HCT116 (cell line): ENCODE measurements at regions not wholly inside any gene's neighbourhood (a gene's known extent, or its start where the extent isn't known, plus 50 kb on each side); places are given as distances from the start of the nearest gene placed in this dataset.

Experiments
- ATAC-seq: fragments of 200-7000 bp; cut with Tn5 transposase; 2 replicates; pipeline ENCODE4 v1.9.1; 2020; ENCODE audit warnings: mild to moderate bottlenecking, moderate library complexity
- BruUV-seq: library from RNA; stranded (reverse); fragments of 400-500 nt; replicated peaks from 2 replicates; lab custom pipeline; 2021; lab: Mats Ljungman, UMichigan
- CTCF ChIA-PET: fragments of 300-600 bp; sonication (Branson Sonifier 250); formaldehyde crosslinking; loops from one replicate; lab custom pipeline; 2021; ENCODE audit warnings: antibody characterized with exemption; lab: Charles Lee
- POLR2A ChIA-PET: fragments of 300-600, 350-600 bp; sonication (Branson Sonifier 250); formaldehyde crosslinking; loops from one replicate; lab custom pipeline; 2021; ENCODE audit warnings: antibody characterized with exemption; lab: Charles Lee
- RAD21 ChIA-PET, 2 experiments: fragments of 300-600 bp; sonication (Branson Sonifier 250); formaldehyde crosslinking; loops; one replicate each; lab custom pipeline; 2023; ENCODE audit warnings: low total read pairs in 2 of 2; ENCODE audit not compliant: uncharacterized antibody in 2 of 2, unreplicated experiment in 2 of 2, low non-redundant PET in 1 of 2; lab: Charles Lee
- DNase-seq: peaks from one replicate; pipeline ENCODE4 v3.0.0-alpha.2; 2010; ENCODE audit warnings: low read depth, low spot score
- H2AFZ ChIP-seq: fragments of 200-600 bp; shearing (Covaris generic), sonication (generic); 2 replicates; pipeline ENCODE4 v1.6.1; 2017; ENCODE audit warnings: low read depth, mixed run types, mixed read lengths, antibody characterized with exemption, low read length; ENCODE audit not compliant: poor library complexity, severe bottlenecking
- H3K27ac ChIP-seq: 2 replicates; pipeline ENCODE4 v1.5.1; 2012; ENCODE audit warnings: low read depth, low read length
- H3K27me3 ChIP-seq: fragments of 200-600 bp; sonication (generic); 2 replicates; pipeline ENCODE4 v1.6.1; 2016; ENCODE audit warnings: mixed run types, low read length, mixed read lengths; ENCODE audit not compliant: insufficient read depth
- H3K36me3 ChIP-seq, 2 experiments: fragments of 200-500 bp in 1 of 2; fragments of 200-600 bp in 1 of 2; sonication (Bioruptor generic) in 1 of 2; sonication (generic) in 1 of 2; 2 replicates each; pipeline versions ENCODE4 v1.5.1 to v1.6.1; 2014 to 2016; ENCODE audit warnings: low read length in 2 of 2, inconsistent platforms in 1 of 2, mixed read lengths in 1 of 2, mixed run types in 1 of 2; ENCODE audit not compliant: insufficient read depth in 2 of 2, control insufficient read depth in 1 of 2
- H3K4me1 ChIP-seq, 2 experiments: fragments of 200-600 bp in 1 of 2; sonication (generic) in 1 of 2; 2 replicates each; pipeline versions ENCODE4 v1.5.1 to v1.6.1; 2012 to 2017; ENCODE audit warnings: low read length in 2 of 2, inconsistent platforms in 1 of 2, mild to moderate bottlenecking in 1 of 2, mixed read lengths in 1 of 2, mixed run types in 1 of 2, moderate library complexity in 1 of 2; ENCODE audit not compliant: insufficient read depth in 2 of 2, control insufficient read depth in 1 of 2
- H3K4me2 ChIP-seq: fragments of 200-600 bp; sonication (generic); 2 replicates; pipeline ENCODE4 v1.6.1; 2017; ENCODE audit warnings: mixed run types, low read length, mixed read lengths
- H3K4me3 ChIP-seq, 2 experiments: fragments of 200-600 bp in 1 of 2; sonication (generic) in 1 of 2; replicated peaks in 1 of 2; 2 replicates each; pipeline ENCODE4 v1.5.1; 2011 to 2016; ENCODE audit warnings: low read length in 2 of 2, control low read depth in 1 of 2, low read depth in 1 of 2, mild to moderate bottlenecking in 1 of 2, mixed read lengths in 1 of 2, mixed run types in 1 of 2
- H3K79me2 ChIP-seq: fragments of 200-600 bp; sonication (generic); 2 replicates; pipeline ENCODE4 v1.6.1; 2017; ENCODE audit warnings: mild to moderate bottlenecking, mixed run types, low read length, moderate library complexity, mixed read lengths; ENCODE audit not compliant: insufficient read depth
- H3K9ac ChIP-seq: fragments of 200-600 bp; sonication (generic); 2 replicates; pipeline ENCODE4 v1.6.1; 2016; ENCODE audit warnings: low read length, mixed read lengths
- H3K9me2 ChIP-seq: fragments of 200-600 bp; sonication (generic), shearing (Covaris generic); 2 replicates; pipeline ENCODE4 v1.6.1; 2017; ENCODE audit warnings: mixed run types, mild to moderate bottlenecking, moderate library complexity; ENCODE audit not compliant: insufficient read depth
- H3K9me3 ChIP-seq, 2 experiments: fragments of 200-500 bp in 1 of 2; fragments of 200-600 bp in 1 of 2; sonication (Bioruptor generic) in 1 of 2; sonication (generic) in 1 of 2; 2 replicates each; pipeline ENCODE4 v1.6.1; 2014 to 2017; ENCODE audit warnings: low read length in 2 of 2, mixed read lengths in 2 of 2, inconsistent platforms in 1 of 2, low read depth in 1 of 2, mild to moderate bottlenecking in 1 of 2, mixed run types in 1 of 2, moderate library complexity in 1 of 2; ENCODE audit not compliant: control insufficient read depth in 1 of 2, insufficient read depth in 1 of 2
- H4K20me1 ChIP-seq: fragments of 200-600 bp; sonication (generic), shearing (Covaris generic); 2 replicates; pipeline ENCODE4 v1.6.1; 2017; ENCODE audit warnings: mixed run types, mild to moderate bottlenecking, moderate library complexity; ENCODE audit not compliant: insufficient read depth
- ATF3 ChIP-seq: IDR thresholded peaks from 2 replicates; pipeline ENCODE4 v1.6.1; 2012
- CBX3 ChIP-seq: IDR thresholded peaks from 2 replicates; pipeline ENCODE4 v1.6.1; 2012; ENCODE audit warnings: low read depth
- CEBPB ChIP-seq: IDR thresholded peaks from 2 replicates; pipeline ENCODE4 v1.6.1; 2012; ENCODE audit warnings: low read depth
- CTCF ChIP-seq, 3 experiments: fragments of 200-600 bp in 1 of 3; sonication (generic) in 1 of 3; IDR thresholded peaks in 2 of 3; conservative IDR thresholded peaks in 1 of 3; 2 replicates each; pipeline ENCODE4 v1.5.1; 2012 to 2017; ENCODE audit warnings: low read depth in 2 of 3, low read length in 2 of 3, antibody characterized with exemption in 1 of 3, borderline replicate concordance in 1 of 3, control low read depth in 1 of 3, mild to moderate bottlenecking in 1 of 3, mixed read lengths in 1 of 3, mixed run types in 1 of 3, moderate library complexity in 1 of 3; ENCODE audit not compliant: insufficient read depth in 1 of 3
- ELF1 ChIP-seq: IDR thresholded peaks from 2 replicates; pipeline ENCODE4 v1.6.1; 2012; ENCODE audit warnings: low read depth, borderline replicate concordance
- FOSL1 ChIP-seq: IDR thresholded peaks from 2 replicates; pipeline ENCODE4 v1.6.1; 2012; ENCODE audit warnings: low read depth
- JUND ChIP-seq: IDR thresholded peaks from 2 replicates; pipeline ENCODE4 v1.6.1; 2012
- MAX ChIP-seq: IDR thresholded peaks from 2 replicates; pipeline ENCODE4 v1.6.1; 2012
- POLR2A ChIP-seq: IDR thresholded peaks from 2 replicates; pipeline ENCODE4 v1.7.0; 2011; ENCODE audit warnings: borderline replicate concordance; ENCODE audit not compliant: insufficient read depth, insufficient read length; ENCODE audit errors: extremely low read depth
- POLR2AphosphoS5 ChIP-seq: IDR thresholded peaks from 2 replicates; pipeline ENCODE4 v1.6.1; 2011; ENCODE audit warnings: mild to moderate bottlenecking, low read depth, low read length, moderate library complexity
- REST ChIP-seq: IDR thresholded peaks from 2 replicates; pipeline ENCODE4 v1.6.1; 2012; ENCODE audit warnings: low read depth
- SIN3A ChIP-seq: IDR thresholded peaks from 2 replicates; pipeline ENCODE4 v1.6.1; 2012; ENCODE audit warnings: low read depth
- SP1 ChIP-seq: IDR thresholded peaks from 2 replicates; pipeline ENCODE4 v1.6.1; 2012; ENCODE audit warnings: low read depth
- SRF ChIP-seq: IDR thresholded peaks from 2 replicates; pipeline ENCODE4 v1.6.1; 2012; ENCODE audit warnings: low read depth
- TCF7L2 ChIP-seq: IDR thresholded peaks from 2 replicates; pipeline ENCODE4 v1.7.0; 2011; ENCODE audit warnings: borderline replicate concordance, inconsistent platforms; ENCODE audit not compliant: insufficient read depth, insufficient read length; ENCODE audit errors: extremely low read depth
- YY1 ChIP-seq: IDR thresholded peaks from 2 replicates; pipeline ENCODE4 v1.6.1; 2011; ENCODE audit warnings: low read length, low read depth, moderate library complexity, mild to moderate bottlenecking; ENCODE audit not compliant: insufficient replicate concordance; ENCODE audit errors: extremely low read depth
- ZNF274 ChIP-seq: fragments of 200-500 bp; sonication (Bioruptor generic); IDR thresholded peaks from 2 replicates; pipeline ENCODE4 v1.6.1; 2014; ENCODE audit warnings: mild to moderate bottlenecking, low read depth, low read length, inconsistent platforms
- intact Hi-C: fragments of 100-400 bp; cut with micrococcal nuclease; formaldehyde crosslinking; loops from 2 replicates; pipeline ENCODE4 v1.10.0; 2022

- ATAC-seq (no peak), DNase-seq (no peak)
- intact Hi-C loops, result no loop called here
- Histone ChIP-seq H3K79me2 (no peaks in the 10 kb centered on the region), H2AFZ (no peak overlapping the region), H4K20me1 (no peaks in the 10 kb centered on the region; the same call in 1 of the 2 replicates), H3K9me2 (no peaks in the 10 kb centered on the region), H3K4me2 (no peak overlapping the region), H3K9ac (no peak overlapping the region), H3K4me1 (no peaks in the 10 kb centered on the region), H3K9me3 (no peaks in the 10 kb centered on the region)
- CTCF ChIA-PET, result no interaction called here
- no peak for TF ChIP-seq ELF1
- TF ChIP-seq FOSL1, result no peak
- no peak for TF ChIP-seq POLR2AphosphoS5
- TF ChIP-seq SRF, result no peak
- no peak for TF ChIP-seq TCF7L2
- no peak for TF ChIP-seq CEBPB
- no peak for TF ChIP-seq YY1
- TF ChIP-seq SP1, result no peak
- TF ChIP-seq CBX3, result no peak
- TF ChIP-seq POLR2A, result no peak
- TF ChIP-seq REST, result no peak
- no peak for TF ChIP-seq ZNF274
- TF ChIP-seq CTCF (IDR thresholded peaks at IDR 0.05 in 2 of 3, conservative IDR thresholded peaks at IDR 0.05 in 1 of 3; ENCODE audit: borderline replicate concordance in 1 of 3, insufficient read depth in 1 of 3, low read depth in 2 of 3, low read length in 2 of 3), result no peak
- no peak for TF ChIP-seq ATF3
- TF ChIP-seq JUND, result no peak
- no peak for TF ChIP-seq MAX
- no peak for TF ChIP-seq SIN3A
- TF ChIP-seq, all 23 proteins: peak for 0
- H3K36me3 ChIP-seq, result no peaks in the 10 kb centered on the region
- 0 out of 2 replicates have a peak, but pooled peaks cover 3% of the 10 kb centered on the region for H3K27me3 ChIP-seq
- ChIA-PET RAD21 (no interaction called here), POLR2A (no interaction called here)
- H3K27ac ChIP-seq, result no peak overlapping the region
- H3K4me3 ChIP-seq, result no peak overlapping the region
- no TSS peak for BruUV-seq
Observed at GRCh38 chr18:37717656-37718055, 152.1 kb upstream of the CELF4 start.
